ENCODE measurements at regions not wholly inside any gene's neighbourhood (a gene's known extent, or its start where the extent isn't known, plus 50 kb on each side); places are given as distances from the start of the nearest gene placed in this dataset.

GRCh38 chr11:97234016-97234415, 844.2 kb downstream of the JRKL start:
- no peak overlapping the region for H3K4me2 ChIP-seq
- no TSS peak for BruUV-seq (replicated peaks)
- H3K4me3 ChIP-seq = no peak overlapping the region
- POLR2A ChIA-PET (ENCODE audit: unreplicated experiment) = no interaction called here
- H3K79me2 ChIP-seq (ENCODE audit: low read depth) = no peaks in the 10 kb centered on the region
- no peaks in the 10 kb centered on the region for H3F3A ChIP-seq (ENCODE audit: insufficient read depth, low read depth)
- H3K9me3 ChIP-seq (ENCODE audit: insufficient read depth, low read depth) = no peaks in the 10 kb centered on the region
- H3K27me3 ChIP-seq (ENCODE audit: insufficient read depth, low read depth) = no peaks in the 10 kb centered on the region
- no peaks in the 10 kb centered on the region for H3K4me1 ChIP-seq (replicated peaks; ENCODE audit: insufficient read depth)
- DNase-seq = no peak
- TF ChIP-seq, protein P1, sequence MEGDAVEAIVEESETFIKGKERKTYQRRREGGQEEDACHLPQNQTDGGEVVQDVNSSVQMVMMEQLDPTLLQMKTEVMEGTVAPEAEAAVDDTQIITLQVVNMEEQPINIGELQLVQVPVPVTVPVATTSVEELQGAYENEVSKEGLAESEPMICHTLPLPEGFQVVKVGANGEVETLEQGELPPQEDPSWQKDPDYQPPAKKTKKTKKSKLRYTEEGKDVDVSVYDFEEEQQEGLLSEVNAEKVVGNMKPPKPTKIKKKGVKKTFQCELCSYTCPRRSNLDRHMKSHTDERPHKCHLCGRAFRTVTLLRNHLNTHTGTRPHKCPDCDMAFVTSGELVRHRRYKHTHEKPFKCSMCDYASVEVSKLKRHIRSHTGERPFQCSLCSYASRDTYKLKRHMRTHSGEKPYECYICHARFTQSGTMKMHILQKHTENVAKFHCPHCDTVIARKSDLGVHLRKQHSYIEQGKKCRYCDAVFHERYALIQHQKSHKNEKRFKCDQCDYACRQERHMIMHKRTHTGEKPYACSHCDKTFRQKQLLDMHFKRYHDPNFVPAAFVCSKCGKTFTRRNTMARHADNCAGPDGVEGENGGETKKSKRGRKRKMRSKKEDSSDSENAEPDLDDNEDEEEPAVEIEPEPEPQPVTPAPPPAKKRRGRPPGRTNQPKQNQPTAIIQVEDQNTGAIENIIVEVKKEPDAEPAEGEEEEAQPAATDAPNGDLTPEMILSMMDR (conservative IDR thresholded peaks at IDR 0.05) = no peak
- TF ChIP-seq EZH2 (IDR thresholded peaks at IDR 0.05; ENCODE audit: low read depth) = no peak
- no peaks in the 10 kb centered on the region for H3K36me3 ChIP-seq (ENCODE audit: low read depth)
- H4K20me1 ChIP-seq (ENCODE audit: insufficient read depth) = no peaks in the 10 kb centered on the region
- H3K27ac ChIP-seq = no peak overlapping the region
- no peak overlapping the region for H2AFZ ChIP-seq
- intact Hi-C loops (cut with micrococcal nuclease; ENCODE audit: unreplicated experiment) = no loop called here
- H3K9me2 ChIP-seq (ENCODE audit: insufficient read depth) = no peaks in the 10 kb centered on the region
- CTCF ChIA-PET = no interaction called here

GRCh38 chr11:97237151-97237550, 847.3 kb downstream of the JRKL start:
- no peaks in the 10 kb centered on the region for H3K9me2 ChIP-seq (ENCODE audit: insufficient read depth)
- ChIA-PET CTCF (no interaction called here), POLR2A (ENCODE audit: unreplicated experiment) (no interaction called here)
- TF ChIP-seq EZH2 (IDR thresholded peaks at IDR 0.05; ENCODE audit: low read depth) = no peak
- TF ChIP-seq, protein P1 (conservative IDR thresholded peaks at IDR 0.05) = no peak
- no peaks in the 10 kb centered on the region for H3K79me2 ChIP-seq (ENCODE audit: low read depth)
- H3K4me2 ChIP-seq = no peak overlapping the region
- H3K36me3 ChIP-seq (ENCODE audit: low read depth) = no peaks in the 10 kb centered on the region
- no peaks in the 10 kb centered on the region for H3K4me1 ChIP-seq (replicated peaks; ENCODE audit: insufficient read depth)
- no TSS peak for BruUV-seq (replicated peaks)
- intact Hi-C loops (cut with micrococcal nuclease; ENCODE audit: unreplicated experiment) = no loop called here
- DNase-seq = no peak
- no peaks in the 10 kb centered on the region for H3F3A ChIP-seq (ENCODE audit: insufficient read depth, low read depth)
- no peak overlapping the region for H3K27ac ChIP-seq
- no peaks in the 10 kb centered on the region for H3K27me3 ChIP-seq (ENCODE audit: insufficient read depth, low read depth)
- no peak overlapping the region for H3K4me3 ChIP-seq
- no peak overlapping the region for H2AFZ ChIP-seq
- H4K20me1 ChIP-seq (ENCODE audit: insufficient read depth) = no peaks in the 10 kb centered on the region
- no peaks in the 10 kb centered on the region for H3K9me3 ChIP-seq (ENCODE audit: insufficient read depth, low read depth)

- CTCF ChIA-PET = no interaction called here
These were observed 857.8 kb downstream of the JRKL start for GRCh38 chr11:97247601-97248000.

More at GRCh38 chr11:97247601-97248000, 857.8 kb downstream of the JRKL start:
- Histone ChIP-seq H2AFZ (no peak overlapping the region), H3K4me2 (no peak overlapping the region), H3K27ac (no peak overlapping the region), H3K79me2 (ENCODE audit: low read depth) (no peaks in the 10 kb centered on the region), H3K4me1 (replicated peaks; ENCODE audit: insufficient read depth) (no peaks in the 10 kb centered on the region), H4K20me1 (ENCODE audit: insufficient read depth) (no peaks in the 10 kb centered on the region), H3K36me3 (ENCODE audit: low read depth) (no peaks in the 10 kb centered on the region), H3F3A (ENCODE audit: insufficient read depth, low read depth) (no peaks in the 10 kb centered on the region), H3K27me3 (ENCODE audit: insufficient read depth, low read depth) (no peaks in the 10 kb centered on the region), H3K9me2 (ENCODE audit: insufficient read depth) (no peaks in the 10 kb centered on the region), H3K9me3 (ENCODE audit: insufficient read depth, low read depth) (no peaks in the 10 kb centered on the region), H3K4me3 (no peak overlapping the region)
- POLR2A ChIA-PET (ENCODE audit: unreplicated experiment) = no interaction called here
- BruUV-seq (replicated peaks) = no TSS peak
- DNase-seq = no peak
- intact Hi-C loops (cut with micrococcal nuclease; ENCODE audit: unreplicated experiment) = no loop called here
- TF ChIP-seq, protein P1 (conservative IDR thresholded peaks at IDR 0.05) = no peak
- TF ChIP-seq EZH2 (IDR thresholded peaks at IDR 0.05; ENCODE audit: low read depth) = no peak

All from PC-9 (cell line).